HEK293 (cell line): ENCODE measurements at regions not wholly inside any gene's neighbourhood (a gene's known extent, or its start where the extent isn't known, plus 50 kb on each side); places are given as distances from the start of the nearest gene placed in this dataset.

Source experiments
- CTCF ChIA-PET: fragments of 350-600 bp; formaldehyde crosslinking; extraction: SDS; loops from one replicate; lab custom pipeline; 2021; ENCODE audit warnings: antibody characterized with exemption; lab: Yijun Ruan, JAX
- POLR2A ChIA-PET: fragments of 300-600 bp; formaldehyde crosslinking; extraction: SDS; loops from one replicate; lab custom pipeline; 2020; ENCODE audit warnings: antibody characterized with exemption, inconsistent platforms; lab: Yijun Ruan, JAX
- H3K27ac ChIP-seq: fragments of 200-500 bp; sonication (Bioruptor generic); 2 replicates; pipeline ENCODE4 v1.5.1; 2014; ENCODE audit warnings: low read depth, low read length, control low read depth, inconsistent platforms; ENCODE audit errors: extremely low read depth
- H3K36me3 ChIP-seq, 2 experiments: fragments of 200-500 bp in 1 of 2; sonication (Bioruptor generic) in 1 of 2; 1 replicate in 1 of 2; 2 replicates in 1 of 2; pipeline ENCODE4 v1.5.1; 2014 to 2017; ENCODE audit warnings: inconsistent platforms in 2 of 2, low read length in 2 of 2; ENCODE audit not compliant: control insufficient read depth in 2 of 2, insufficient read depth in 1 of 2
- H3K4me1 ChIP-seq: fragments of 200-500 bp; sonication (Bioruptor generic); 2 replicates; pipeline ENCODE4 v1.5.1; 2014; ENCODE audit warnings: mild to moderate bottlenecking, low read length, inconsistent platforms; ENCODE audit not compliant: control insufficient read depth, insufficient read depth
- H3K4me3 ChIP-seq: 2 replicates; pipeline ENCODE4 v1.5.1; 2011; ENCODE audit warnings: low read depth, mild to moderate bottlenecking, control low read depth, low read length, moderate library complexity
- H3K9me3 ChIP-seq: fragments of 200-500 bp; sonication (Bioruptor generic); 2 replicates; pipeline ENCODE4 v1.5.1; 2014; ENCODE audit warnings: low read depth, low read length, inconsistent platforms; ENCODE audit not compliant: control insufficient read depth, insufficient read depth
- BCL11A ChIP-seq: fragments of 450-650 bp; formaldehyde crosslinking; IDR thresholded peaks from 2 replicates; pipeline ENCODE4 v1.5.1; 2016; ENCODE audit warnings: low read depth, missing biosample characterization, missing genetic modification characterization
- SALL2 ChIP-seq: fragments of 450-650 bp; formaldehyde crosslinking; IDR thresholded peaks from 2 replicates; pipeline ENCODE4 v1.5.0; 2017; ENCODE audit warnings: missing biosample characterization, mild to moderate bottlenecking, missing genetic modification characterization, borderline replicate concordance
- TCF7L2 ChIP-seq: IDR thresholded peaks from 2 replicates; pipeline ENCODE4 v1.6.1; 2011; ENCODE audit warnings: low read depth, mild to moderate bottlenecking, inconsistent platforms, low read length, moderate library complexity, borderline replicate concordance
- ZBTB8A ChIP-seq: fragments of 450-650 bp; formaldehyde crosslinking; IDR thresholded peaks from 2 replicates; pipeline ENCODE4 v1.5.1; 2016; ENCODE audit warnings: missing biosample characterization, missing genetic modification characterization
- ZFP69B ChIP-seq: fragments of 450-650 bp; formaldehyde crosslinking; IDR thresholded peaks from 2 replicates; pipeline ENCODE4 v1.5.1; 2016; ENCODE audit warnings: missing biosample characterization, missing genetic modification characterization
- ZNF140 ChIP-seq: fragments of 450-650 bp; formaldehyde crosslinking; IDR thresholded peaks from 2 replicates; pipeline ENCODE4 v1.5.1; 2016; ENCODE audit warnings: missing biosample characterization, missing genetic modification characterization
- ZNF146 ChIP-seq: fragments of 450-650 bp; formaldehyde crosslinking; IDR thresholded peaks from 2 replicates; pipeline ENCODE4 v1.5.1; 2016; ENCODE audit warnings: missing biosample characterization, missing genetic modification characterization
- ZNF175 ChIP-seq: fragments of 450-650 bp; formaldehyde crosslinking; IDR thresholded peaks from 2 replicates; pipeline ENCODE4 v1.5.1; 2016; ENCODE audit warnings: missing biosample characterization, missing genetic modification characterization
- ZNF223 ChIP-seq: fragments of 450-650 bp; formaldehyde crosslinking; IDR thresholded peaks from 2 replicates; pipeline ENCODE4 v1.5.1; 2016; ENCODE audit warnings: missing biosample characterization, missing genetic modification characterization
- ZNF274 ChIP-seq, 2 experiments: fragments of 200-500 bp in 1 of 2; fragments of 450-650 bp in 1 of 2; sonication (Bioruptor generic) in 1 of 2; formaldehyde crosslinking in 1 of 2; IDR thresholded peaks; 2 replicates each; pipeline versions ENCODE4 v1.5.1 to v1.6.1; 2014 to 2016; ENCODE audit warnings: borderline replicate concordance in 1 of 2, inconsistent platforms in 1 of 2, low read length in 1 of 2, missing biosample characterization in 1 of 2, missing genetic modification characterization in 1 of 2
- ZNF366 ChIP-seq: fragments of 450-650 bp; formaldehyde crosslinking; conservative IDR thresholded peaks from 2 replicates; pipeline ENCODE4 v1.5.1; 2016; ENCODE audit warnings: missing biosample characterization, missing genetic modification characterization
- ZNF501 ChIP-seq: fragments of 450-650 bp; formaldehyde crosslinking; IDR thresholded peaks from 2 replicates; pipeline ENCODE4 v1.5.1; 2016; ENCODE audit warnings: missing biosample characterization, missing genetic modification characterization
- ZNF664 ChIP-seq: fragments of 450-650 bp; formaldehyde crosslinking; IDR thresholded peaks from 2 replicates; pipeline ENCODE4 v1.5.1; 2016; ENCODE audit warnings: missing biosample characterization, missing genetic modification characterization
- ZNF747 ChIP-seq: fragments of 450-650 bp; formaldehyde crosslinking; IDR thresholded peaks from 2 replicates; pipeline ENCODE4 v1.5.1; 2016; ENCODE audit warnings: missing biosample characterization, missing genetic modification characterization
- ZXDB ChIP-seq: fragments of 450-650 bp; formaldehyde crosslinking; IDR thresholded peaks from 2 replicates; pipeline ENCODE4 v1.5.1; 2016; ENCODE audit warnings: missing biosample characterization, missing genetic modification characterization
- TF ChIP-seq, protein P1 (sequence below): fragments of 450-650 bp; formaldehyde crosslinking; IDR thresholded peaks from 2 replicates; pipeline ENCODE4 v1.5.1; 2016; ENCODE audit warnings: missing biosample characterization, missing genetic modification characterization
- TF ChIP-seq, protein P2 (sequence below): fragments of 450-650 bp; formaldehyde crosslinking; IDR thresholded peaks from 2 replicates; pipeline ENCODE4 v1.5.1; 2016; ENCODE audit warnings: missing biosample characterization, missing genetic modification characterization
- TF ChIP-seq, protein P3 (sequence below): fragments of 450-650 bp; formaldehyde crosslinking; IDR thresholded peaks from 2 replicates; pipeline ENCODE4 v1.5.1; 2017; ENCODE audit warnings: missing biosample characterization, mild to moderate bottlenecking, missing genetic modification characterization, moderate library complexity
- TF ChIP-seq, protein P4 (sequence below): fragments of 450-650 bp; formaldehyde crosslinking; IDR thresholded peaks from 2 replicates; pipeline ENCODE4 v1.5.1; 2016; ENCODE audit warnings: missing biosample characterization, missing genetic modification characterization
- TF ChIP-seq, protein P5 (sequence below): fragments of 450-650 bp; formaldehyde crosslinking; IDR thresholded peaks from 2 replicates; pipeline ENCODE4 v1.5.1; 2016; ENCODE audit warnings: missing biosample characterization, missing genetic modification characterization, borderline replicate concordance
- TF ChIP-seq, protein P6 (sequence below): fragments of 450-650 bp; formaldehyde crosslinking; IDR thresholded peaks from 2 replicates; pipeline ENCODE4 v1.5.1; 2016; ENCODE audit warnings: missing biosample characterization, missing genetic modification characterization
- TF ChIP-seq, protein P7 (sequence below): fragments of 450-650 bp; formaldehyde crosslinking; IDR thresholded peaks from 2 replicates; pipeline ENCODE4 v1.5.1; 2017; ENCODE audit warnings: missing biosample characterization, missing genetic modification characterization

DNA sequence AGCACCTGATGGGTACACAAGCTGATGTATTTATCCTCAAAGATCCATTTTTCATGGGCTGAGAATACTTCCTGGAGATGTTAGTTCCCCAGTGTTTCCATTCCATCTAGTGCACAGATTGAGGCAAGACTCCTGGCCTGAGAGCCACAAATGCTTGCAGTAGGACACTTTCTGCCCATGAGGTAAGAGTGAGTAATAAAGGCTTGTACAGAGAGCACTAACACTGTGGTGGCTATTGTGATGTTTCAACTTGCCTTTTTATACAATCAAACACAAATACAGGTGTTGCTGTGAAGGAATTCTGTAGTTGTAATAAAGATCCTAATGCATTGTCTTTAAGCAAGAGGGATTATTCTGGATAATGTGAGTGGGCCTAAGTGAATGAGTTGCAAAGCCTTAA is 186.1 kb upstream of the ADAMTS5 start (continued):
- TF ChIP-seq, protein P1, sequence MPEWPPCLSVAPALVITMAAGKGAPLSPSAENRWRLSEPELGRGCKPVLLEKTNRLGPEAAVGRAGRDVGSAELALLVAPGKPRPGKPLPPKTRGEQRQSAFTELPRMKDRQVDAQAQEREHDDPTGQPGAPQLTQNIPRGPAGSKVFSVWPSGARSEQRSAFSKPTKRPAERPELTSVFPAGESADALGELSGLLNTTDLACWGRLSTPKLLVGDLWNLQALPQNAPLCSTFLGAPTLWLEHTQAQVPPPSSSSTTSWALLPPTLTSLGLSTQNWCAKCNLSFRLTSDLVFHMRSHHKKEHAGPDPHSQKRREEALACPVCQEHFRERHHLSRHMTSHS: no peak
- TF ChIP-seq, protein P2, sequence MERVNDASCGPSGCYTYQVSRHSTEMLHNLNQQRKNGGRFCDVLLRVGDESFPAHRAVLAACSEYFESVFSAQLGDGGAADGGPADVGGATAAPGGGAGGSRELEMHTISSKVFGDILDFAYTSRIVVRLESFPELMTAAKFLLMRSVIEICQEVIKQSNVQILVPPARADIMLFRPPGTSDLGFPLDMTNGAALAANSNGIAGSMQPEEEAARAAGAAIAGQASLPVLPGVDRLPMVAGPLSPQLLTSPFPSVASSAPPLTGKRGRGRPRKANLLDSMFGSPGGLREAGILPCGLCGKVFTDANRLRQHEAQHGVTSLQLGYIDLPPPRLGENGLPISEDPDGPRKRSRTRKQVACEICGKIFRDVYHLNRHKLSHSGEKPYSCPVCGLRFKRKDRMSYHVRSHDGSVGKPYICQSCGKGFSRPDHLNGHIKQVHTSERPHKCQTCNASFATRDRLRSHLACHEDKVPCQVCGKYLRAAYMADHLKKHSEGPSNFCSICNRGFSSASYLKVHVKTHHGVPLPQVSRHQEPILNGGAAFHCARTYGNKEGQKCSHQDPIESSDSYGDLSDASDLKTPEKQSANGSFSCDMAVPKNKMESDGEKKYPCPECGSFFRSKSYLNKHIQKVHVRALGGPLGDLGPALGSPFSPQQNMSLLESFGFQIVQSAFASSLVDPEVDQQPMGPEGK: no peak
- TF ChIP-seq ZNF747: no peak
- TF ChIP-seq ZNF366 (tag by site-specific recombination): no peak
- TF ChIP-seq, protein P3, sequence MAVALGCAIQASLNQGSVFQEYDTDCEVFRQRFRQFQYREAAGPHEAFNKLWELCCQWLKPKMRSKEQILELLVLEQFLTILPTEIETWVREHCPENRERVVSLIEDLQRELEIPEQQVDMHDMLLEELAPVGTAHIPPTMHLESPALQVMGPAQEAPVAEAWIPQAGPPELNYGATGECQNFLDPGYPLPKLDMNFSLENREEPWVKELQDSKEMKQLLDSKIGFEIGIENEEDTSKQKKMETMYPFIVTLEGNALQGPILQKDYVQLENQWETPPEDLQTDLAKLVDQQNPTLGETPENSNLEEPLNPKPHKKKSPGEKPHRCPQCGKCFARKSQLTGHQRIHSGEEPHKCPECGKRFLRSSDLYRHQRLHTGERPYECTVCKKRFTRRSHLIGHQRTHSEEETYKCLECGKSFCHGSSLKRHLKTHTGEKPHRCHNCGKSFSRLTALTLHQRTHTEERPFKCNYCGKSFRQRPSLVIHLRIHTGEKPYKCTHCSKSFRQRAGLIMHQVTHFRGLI (tag by site-specific recombination): no peak
- TF ChIP-seq, protein P4, sequence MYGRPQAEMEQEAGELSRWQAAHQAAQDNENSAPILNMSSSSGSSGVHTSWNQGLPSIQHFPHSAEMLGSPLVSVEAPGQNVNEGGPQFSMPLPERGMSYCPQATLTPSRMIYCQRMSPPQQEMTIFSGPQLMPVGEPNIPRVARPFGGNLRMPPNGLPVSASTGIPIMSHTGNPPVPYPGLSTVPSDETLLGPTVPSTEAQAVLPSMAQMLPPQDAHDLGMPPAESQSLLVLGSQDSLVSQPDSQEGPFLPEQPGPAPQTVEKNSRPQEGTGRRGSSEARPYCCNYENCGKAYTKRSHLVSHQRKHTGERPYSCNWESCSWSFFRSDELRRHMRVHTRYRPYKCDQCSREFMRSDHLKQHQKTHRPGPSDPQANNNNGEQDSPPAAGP (tag by site-specific recombination): no peak
- no peak for TF ChIP-seq ZNF664
- TF ChIP-seq ZNF274 (IDR thresholded peaks at IDR 0.05; ENCODE audit: low read length): no peak
- TF ChIP-seq ZNF274 (tag by site-specific recombination; IDR thresholded peaks at IDR 0.05; ENCODE audit: borderline replicate concordance): no peak

DNA sequence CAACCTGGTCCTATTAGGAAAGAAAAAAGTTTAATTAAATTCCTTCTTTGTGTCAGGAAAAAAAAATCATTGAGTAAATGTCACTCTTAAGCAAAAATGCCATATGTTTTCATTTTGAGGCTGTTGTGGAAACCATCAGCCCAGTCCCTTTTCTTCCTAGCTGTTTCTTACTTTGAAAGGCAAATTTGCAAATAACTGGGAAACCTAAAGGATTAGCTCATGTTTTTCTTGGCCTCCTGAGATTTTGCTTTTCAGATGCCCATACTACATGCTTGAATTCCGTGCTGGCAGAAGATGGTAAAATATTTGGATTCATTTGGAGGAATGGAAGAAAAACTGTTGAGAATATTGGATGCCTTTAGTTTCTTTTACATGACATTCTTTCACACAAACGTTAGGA is 182.1 kb upstream of the ADAMTS5 start:
- no peak overlapping the region for H3K4me3 ChIP-seq
- H3K9me3 ChIP-seq: no peaks in the 10 kb centered on the region
- no peaks in the 10 kb centered on the region for H3K4me1 ChIP-seq
- H3K27ac ChIP-seq: no peak overlapping the region
- ChIA-PET CTCF (no interaction called here), POLR2A (no interaction called here)
- H3K36me3 ChIP-seq: no peaks in the 10 kb centered on the region
- TF ChIP-seq ZNF501 (tag by site-specific recombination): no peak
- TF ChIP-seq TCF7L2: no peak
- no peak for TF ChIP-seq ZNF175
- TF ChIP-seq, protein P4 (tag by site-specific recombination): no peak
- TF ChIP-seq, protein P5, sequence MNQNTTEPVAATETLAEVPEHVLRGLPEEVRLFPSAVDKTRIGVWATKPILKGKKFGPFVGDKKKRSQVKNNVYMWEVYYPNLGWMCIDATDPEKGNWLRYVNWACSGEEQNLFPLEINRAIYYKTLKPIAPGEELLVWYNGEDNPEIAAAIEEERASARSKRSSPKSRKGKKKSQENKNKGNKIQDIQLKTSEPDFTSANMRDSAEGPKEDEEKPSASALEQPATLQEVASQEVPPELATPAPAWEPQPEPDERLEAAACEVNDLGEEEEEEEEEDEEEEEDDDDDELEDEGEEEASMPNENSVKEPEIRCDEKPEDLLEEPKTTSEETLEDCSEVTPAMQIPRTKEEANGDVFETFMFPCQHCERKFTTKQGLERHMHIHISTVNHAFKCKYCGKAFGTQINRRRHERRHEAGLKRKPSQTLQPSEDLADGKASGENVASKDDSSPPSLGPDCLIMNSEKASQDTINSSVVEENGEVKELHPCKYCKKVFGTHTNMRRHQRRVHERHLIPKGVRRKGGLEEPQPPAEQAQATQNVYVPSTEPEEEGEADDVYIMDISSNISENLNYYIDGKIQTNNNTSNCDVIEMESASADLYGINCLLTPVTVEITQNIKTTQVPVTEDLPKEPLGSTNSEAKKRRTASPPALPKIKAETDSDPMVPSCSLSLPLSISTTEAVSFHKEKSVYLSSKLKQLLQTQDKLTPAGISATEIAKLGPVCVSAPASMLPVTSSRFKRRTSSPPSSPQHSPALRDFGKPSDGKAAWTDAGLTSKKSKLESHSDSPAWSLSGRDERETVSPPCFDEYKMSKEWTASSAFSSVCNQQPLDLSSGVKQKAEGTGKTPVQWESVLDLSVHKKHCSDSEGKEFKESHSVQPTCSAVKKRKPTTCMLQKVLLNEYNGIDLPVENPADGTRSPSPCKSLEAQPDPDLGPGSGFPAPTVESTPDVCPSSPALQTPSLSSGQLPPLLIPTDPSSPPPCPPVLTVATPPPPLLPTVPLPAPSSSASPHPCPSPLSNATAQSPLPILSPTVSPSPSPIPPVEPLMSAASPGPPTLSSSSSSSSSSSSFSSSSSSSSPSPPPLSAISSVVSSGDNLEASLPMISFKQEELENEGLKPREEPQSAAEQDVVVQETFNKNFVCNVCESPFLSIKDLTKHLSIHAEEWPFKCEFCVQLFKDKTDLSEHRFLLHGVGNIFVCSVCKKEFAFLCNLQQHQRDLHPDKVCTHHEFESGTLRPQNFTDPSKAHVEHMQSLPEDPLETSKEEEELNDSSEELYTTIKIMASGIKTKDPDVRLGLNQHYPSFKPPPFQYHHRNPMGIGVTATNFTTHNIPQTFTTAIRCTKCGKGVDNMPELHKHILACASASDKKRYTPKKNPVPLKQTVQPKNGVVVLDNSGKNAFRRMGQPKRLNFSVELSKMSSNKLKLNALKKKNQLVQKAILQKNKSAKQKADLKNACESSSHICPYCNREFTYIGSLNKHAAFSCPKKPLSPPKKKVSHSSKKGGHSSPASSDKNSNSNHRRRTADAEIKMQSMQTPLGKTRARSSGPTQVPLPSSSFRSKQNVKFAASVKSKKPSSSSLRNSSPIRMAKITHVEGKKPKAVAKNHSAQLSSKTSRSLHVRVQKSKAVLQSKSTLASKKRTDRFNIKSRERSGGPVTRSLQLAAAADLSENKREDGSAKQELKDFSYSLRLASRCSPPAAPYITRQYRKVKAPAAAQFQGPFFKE (tag by site-specific recombination): no peak
- TF ChIP-seq ZNF140 (tag by site-specific recombination): no peak
- TF ChIP-seq, protein P6, sequence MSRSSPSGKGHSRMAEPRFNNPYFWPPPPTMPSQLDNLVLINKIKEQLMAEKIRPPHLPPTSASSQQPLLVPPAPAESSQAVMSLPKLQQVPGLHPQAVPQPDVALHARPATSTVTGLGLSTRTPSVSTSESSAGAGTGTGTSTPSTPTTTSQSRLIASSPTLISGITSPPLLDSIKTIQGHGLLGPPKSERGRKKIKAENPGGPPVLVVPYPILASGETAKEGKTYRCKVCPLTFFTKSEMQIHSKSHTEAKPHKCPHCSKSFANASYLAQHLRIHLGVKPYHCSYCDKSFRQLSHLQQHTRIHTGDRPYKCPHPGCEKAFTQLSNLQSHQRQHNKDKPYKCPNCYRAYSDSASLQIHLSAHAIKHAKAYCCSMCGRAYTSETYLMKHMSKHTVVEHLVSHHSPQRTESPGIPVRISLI (tag by site-specific recombination): no peak
- no peak for TF ChIP-seq BCL11A (tag by site-specific recombination)
- TF ChIP-seq ZBTB8A (tag by site-specific recombination): no peak
- TF ChIP-seq SALL2 (tag by site-specific recombination): no peak
- TF ChIP-seq ZNF146: no peak
- TF ChIP-seq ZXDB: no peak
- TF ChIP-seq, protein P7, sequence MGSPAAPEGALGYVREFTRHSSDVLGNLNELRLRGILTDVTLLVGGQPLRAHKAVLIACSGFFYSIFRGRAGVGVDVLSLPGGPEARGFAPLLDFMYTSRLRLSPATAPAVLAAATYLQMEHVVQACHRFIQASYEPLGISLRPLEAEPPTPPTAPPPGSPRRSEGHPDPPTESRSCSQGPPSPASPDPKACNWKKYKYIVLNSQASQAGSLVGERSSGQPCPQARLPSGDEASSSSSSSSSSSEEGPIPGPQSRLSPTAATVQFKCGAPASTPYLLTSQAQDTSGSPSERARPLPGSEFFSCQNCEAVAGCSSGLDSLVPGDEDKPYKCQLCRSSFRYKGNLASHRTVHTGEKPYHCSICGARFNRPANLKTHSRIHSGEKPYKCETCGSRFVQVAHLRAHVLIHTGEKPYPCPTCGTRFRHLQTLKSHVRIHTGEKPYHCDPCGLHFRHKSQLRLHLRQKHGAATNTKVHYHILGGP (tag by site-specific recombination): no peak
- TF ChIP-seq ZFP69B (tag by site-specific recombination): no peak
- TF ChIP-seq ZNF223: no peak
